ENCODE measurements at regions not wholly inside any gene's neighbourhood (a gene's known extent, or its start where the extent isn't known, plus 50 kb on each side); places are given as distances from the start of the nearest gene placed in this dataset.
"Not testable (repeated sequence)": the region's sequence is repeated elsewhere in the genome, so short reads cannot be mapped to it uniquely, and the experiment has no call there.

DNA sequence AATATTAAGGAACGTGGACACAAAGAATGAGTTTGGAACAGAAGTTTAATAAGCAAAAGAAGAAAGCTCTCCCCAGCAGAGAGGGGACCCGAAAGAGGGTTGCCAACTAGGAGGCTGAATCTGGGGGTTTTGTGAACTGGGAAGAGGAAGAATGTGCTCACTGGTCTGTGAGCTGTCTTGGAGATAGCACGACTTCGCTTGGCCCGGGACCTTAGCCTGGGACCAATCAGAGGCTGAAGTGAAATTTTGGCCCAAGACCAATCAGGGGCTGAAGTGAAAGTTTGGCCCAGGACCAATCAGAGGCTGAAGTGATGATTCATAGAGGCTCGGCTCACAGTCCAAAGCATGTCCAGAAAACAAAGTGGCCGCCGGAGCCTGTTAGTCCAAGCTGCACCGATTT, 148.0 kb upstream of the ZNF337 start:
- DNase-seq (ENCODE audit: low read depth, low spot score), result not testable (repeated sequence)

DNA sequence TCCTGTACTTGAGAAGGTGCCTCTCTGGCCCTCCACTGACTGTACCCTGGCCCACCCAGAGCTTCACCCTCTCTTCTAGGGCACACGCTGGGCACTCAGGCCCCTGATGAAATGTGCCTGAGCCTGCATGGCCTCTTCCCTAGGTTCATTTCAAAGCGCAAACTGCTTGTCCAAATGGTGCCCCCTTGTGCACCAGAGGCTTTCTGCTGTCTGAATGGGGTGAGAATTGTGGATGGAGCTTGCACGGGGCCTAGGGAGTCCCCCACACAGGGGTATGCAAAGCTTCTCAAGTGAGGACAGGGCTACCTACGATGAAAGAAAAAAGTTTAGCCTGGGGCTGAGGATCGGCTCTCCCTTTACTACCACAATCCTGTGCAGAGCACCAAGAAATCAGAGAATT, 116.9 kb upstream of the ZNF337 start:
- not testable (repeated sequence) for DNase-seq (ENCODE audit: low read depth, low spot score)

DNA sequence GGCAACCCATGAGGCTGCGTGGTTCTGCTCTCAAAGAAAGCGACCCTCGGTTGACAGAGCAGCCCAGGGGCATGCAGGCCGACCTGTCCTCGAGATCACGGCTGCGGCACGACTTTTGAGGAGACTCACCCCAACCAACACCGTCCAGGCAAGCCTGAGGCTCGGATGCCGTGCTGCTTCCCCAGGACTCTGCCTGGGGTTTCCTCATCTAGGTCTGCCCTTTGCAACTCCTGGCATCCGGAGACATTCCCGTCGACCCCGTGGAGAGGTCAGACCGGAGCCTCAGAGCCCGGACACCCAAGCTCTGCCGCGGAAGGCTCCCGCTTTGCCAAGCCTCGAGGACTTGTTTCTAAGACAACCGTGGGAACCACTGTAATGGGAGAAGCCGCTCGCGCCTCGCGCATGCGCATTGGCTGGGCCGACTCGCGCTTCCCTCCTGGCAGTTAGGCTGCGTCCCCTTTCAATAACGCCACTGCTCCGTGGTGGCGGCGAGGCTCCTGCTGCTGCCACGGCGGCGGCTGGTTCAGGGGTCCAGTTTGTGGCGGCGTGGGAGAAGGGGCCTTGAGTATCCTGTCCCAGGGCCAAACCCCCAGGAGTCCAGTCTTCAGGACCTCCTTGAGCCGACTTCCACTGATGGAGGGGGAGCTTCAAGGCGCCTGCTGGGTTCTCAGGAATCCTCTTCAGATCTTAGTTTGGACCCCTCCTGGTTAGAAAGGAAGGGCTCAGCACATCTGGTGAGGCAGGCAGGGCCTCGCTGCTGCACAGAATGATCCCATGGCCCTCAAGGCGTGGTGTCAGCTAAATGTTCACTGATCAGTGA, 101.7 kb upstream of the ZNF337 start:
- not testable (repeated sequence) for DNase-seq (ENCODE audit: low read depth, low spot score)

DNA sequence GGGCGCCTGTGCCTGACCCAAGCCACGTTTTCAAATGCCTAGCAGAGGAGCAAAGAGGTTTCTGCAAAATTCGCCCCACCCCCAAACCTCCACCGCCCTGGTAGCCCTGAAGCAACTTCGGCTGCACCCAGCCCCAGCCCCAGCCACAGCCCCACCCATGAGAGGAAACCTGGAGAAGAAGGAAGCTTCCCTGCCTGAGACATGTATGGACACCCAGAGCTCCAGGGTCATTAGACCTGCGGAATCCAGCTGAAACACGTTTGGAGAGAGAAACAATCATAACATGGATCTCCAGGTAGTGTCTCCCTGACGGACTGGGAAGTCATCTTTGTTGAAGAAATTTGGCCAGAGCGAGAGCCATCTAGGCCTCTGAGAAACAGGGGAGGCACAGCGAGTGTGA, 100.4 kb upstream of the ZNF337 start:
- not testable (repeated sequence) for DNase-seq (ENCODE audit: low read depth, low spot score)

DNA sequence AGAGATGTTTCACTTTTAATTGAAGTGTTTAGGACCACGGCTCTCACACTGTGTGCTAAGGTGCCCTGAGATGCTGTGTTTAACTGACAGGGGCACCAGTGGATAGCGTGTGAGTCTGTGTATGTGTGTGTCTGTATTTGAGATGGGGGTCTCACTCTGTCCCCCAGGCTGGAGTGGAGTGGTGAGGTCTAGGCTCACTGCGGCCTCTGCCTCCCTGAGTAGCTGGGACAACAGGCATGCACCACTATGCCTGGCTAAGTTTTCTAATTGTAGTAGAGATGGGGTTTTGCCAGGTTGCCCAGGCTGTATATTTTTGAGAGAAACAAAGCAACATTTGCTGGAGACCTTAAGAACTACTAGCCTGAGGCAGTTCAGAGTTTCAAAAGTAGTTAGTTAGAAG, 80.6 kb upstream of the ZNF337 start:
- not testable (repeated sequence) for DNase-seq (ENCODE audit: low read depth, low spot score)

DNA sequence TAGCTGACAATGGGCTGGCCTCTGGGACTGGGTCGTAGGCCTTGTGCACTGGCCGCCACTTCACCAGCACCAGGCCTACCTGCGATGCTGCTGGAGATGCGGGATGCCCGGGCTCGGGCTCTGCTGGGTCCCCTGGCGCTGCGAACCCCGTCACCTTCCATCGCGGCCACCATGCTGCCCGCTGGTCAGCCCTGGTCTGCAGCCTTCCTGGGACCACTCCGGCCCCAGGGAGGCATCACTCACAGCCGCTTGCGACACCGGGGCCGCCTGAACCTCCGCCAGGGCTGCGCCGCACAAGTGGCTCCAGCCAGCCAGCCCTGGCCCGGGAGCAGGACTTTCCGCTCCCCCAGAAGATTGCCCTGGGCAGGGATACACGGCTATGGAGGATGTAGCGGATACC, 78.1 kb upstream of the ZNF337 start:
- DNase-seq (ENCODE audit: low read depth, low spot score), result not testable (repeated sequence)

- not testable (repeated sequence) for DNase-seq (ENCODE audit: low read depth, low spot score)
Measured at GRCh38 chr20:25774203-25774602, 77.5 kb upstream of the ZNF337 start.

GRCh38 chr20:25772437-25772836, 75.8 kb upstream of the ZNF337 start:
- DNase-seq (ENCODE audit: low read depth, low spot score), result not testable (repeated sequence)

GRCh38 chr20:25771818-25772217, 75.2 kb upstream of the ZNF337 start:
- not testable (repeated sequence) for DNase-seq (ENCODE audit: low read depth, low spot score)

GRCh38 chr20:25761596-25761995, 64.9 kb upstream of the ZNF337 start:
- no peak for DNase-seq (ENCODE audit: low read depth, low spot score)

DNA sequence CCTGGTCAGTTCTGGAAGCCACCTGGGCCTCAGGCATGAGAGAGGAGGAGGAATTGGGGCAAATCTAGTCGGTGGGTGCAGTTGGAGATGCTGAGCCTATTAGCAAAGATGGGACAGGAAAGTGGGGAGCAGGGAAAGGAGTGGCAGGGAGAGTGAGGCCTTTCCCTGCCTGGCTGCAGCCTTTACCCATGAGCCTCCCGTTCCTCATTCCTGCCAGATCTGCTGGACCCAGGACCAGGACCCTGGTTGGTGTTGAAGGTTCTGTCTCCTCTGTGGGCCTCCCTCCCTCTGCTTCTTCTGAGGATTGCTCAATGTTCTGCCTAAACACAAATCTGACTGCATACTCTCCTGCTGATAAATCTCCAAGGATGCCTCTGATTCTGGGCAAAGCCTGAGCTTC, 64.4 kb upstream of the ZNF337 start:
- DNase-seq (ENCODE audit: low read depth, low spot score), result not testable (repeated sequence)

DNA sequence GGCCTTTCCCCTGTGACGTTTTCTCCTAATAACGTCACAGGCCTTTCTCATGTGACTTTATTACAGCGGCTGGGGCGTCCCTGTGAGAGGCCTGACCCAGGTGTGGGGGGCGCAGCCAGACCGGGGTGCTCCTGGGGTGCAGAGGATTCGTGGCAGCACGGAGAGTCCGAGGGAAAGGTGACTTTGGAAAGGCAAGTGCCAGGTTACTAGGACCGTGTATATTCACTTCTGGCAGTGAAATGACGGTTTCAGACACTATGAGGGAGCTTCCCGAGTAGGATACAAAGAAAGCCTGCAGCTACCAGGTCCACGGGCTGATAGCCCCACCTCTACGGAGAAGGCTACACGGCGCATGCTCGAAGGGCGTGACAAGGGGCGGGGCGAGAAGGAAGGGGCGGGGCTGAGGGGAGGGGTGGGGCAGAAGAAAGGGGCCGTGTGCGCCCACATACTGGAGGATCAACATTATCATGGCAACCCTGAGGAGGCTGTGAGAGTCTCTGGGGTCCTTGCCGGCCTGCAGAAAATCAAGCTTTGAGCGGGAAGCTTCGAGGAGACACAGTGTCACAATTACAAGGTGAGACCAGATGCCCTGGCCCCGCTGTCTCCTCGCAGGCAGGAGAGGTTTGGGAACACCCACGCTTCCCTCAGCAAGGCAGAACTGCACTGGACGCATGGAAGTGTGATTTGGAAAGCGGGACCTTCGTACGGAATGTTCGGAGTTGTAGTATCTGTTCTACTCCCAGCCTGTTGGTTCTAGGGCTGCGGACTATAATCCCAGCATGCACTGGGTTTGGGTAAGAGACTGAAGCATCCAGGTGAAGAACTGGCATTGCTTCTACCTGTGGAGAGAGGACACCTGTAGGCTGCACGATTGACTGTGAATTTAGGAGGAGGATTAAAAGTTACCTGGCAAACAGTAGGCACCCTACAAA, 54.4 kb upstream of the ZNF337 start:
- no peak for DNase-seq (ENCODE audit: low read depth, low spot score)

DNA sequence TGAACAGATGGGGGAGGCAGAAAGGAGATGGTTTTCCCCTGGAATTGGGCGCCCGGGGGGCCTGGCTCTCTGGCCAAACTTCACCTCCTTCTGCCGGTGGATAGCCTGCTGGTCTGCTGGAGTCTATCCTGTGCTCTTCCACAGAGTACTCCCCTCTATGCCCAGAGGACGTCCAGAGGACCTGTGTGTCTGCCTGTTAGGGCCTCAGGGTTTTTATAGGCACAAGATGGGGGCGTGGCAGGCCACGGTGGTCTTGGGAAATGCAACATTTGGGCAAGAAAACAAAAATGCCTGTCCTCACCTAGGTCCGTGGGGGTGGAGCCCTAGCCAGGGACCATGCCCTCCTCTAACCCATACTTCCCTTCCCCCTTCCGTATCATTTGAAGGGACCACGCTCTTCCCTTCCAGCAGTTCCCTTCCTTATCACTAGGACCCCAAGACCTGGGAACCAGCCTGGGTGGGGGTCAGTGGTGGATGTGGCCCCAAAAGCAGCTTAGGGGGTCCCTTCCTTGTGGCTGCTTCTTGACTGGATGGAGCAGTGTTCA, 53.6 kb upstream of the ZNF337 start:
- DNase-seq (ENCODE audit: low read depth, low spot score), result no peak

- no peak for DNase-seq (ENCODE audit: low read depth, low spot score)
Measured at GRCh38 chr20:25749649-25750048, 53.0 kb upstream of the ZNF337 start.

Data from brain pericyte (primary cell).